HG03460 (cell line): ENCODE measurements at regions not wholly inside any gene's neighbourhood (a gene's known extent, or its start where the extent isn't known, plus 50 kb on each side); places are given as distances from the start of the nearest gene placed in this dataset.

ENCODE experiments used
- ATAC-seq: cut with Tn5 transposase; IDR thresholded peaks from one replicate; pipeline ENCODE4 v1.9.1; 2021; ENCODE audit not compliant: unreplicated experiment

DNA sequence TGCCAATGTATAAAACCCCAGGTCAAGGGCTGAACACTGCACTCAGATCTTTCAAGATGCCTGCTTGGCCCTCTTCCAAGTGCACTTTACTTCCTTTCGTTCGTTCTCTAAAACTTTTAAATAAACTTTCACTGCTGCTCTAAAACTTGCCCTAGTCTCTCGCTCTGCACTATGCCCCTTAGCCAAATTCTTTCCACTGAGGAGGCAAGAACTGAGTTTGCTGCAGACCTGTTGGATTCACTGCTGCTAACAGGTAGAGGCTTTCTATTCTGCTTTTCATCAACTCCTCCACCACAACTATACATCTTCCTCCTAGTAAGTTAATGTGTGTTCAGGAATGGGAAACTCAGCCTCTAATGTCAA is 467.9 kb downstream of the MBD2 start:
- ATAC-seq, result no peak

- ATAC-seq, result no peak
These were observed 468.4 kb downstream of the MBD2 start for GRCh38 chr18:53755914-53756609.

DNA sequence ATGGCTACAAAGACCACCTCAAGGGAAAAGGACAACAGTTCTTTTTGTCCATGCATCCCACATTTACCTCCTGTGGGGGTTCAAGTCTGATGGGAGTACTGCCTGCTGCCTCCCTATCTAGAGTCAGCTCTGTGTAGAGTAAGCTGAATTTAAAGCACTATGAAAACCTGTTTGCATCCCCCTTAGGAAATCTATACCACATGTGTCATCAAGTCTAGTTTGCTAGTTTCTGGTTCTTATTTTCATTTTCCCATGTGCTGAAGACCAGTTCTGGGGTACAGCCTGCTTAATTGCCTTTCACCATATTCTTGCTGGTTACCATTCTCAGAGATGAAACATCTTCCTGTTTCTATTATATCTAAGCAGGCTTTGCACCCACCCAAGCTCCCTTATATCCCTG is 470.3 kb downstream of the MBD2 start:
- ATAC-seq, result no peak

DNA sequence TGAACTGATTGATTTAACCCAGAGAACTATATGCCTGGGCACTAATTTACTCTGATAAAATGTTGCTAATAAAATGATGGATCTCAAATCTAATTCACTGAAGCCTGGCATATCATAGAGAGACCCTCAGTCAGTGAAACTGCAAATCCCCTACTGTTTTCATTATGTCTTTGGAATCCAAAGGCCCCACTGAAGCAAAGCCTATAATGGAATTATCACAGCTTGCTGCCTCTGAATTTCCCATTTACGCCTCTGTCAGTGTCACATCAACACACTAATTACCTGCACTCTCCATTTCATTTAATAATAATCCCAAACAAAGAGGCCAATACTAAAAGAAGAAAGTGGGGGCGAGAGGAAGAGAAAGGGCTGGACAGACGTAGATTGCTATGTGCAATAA is 470.9 kb downstream of the MBD2 start:
- ATAC-seq, result no peak

DNA sequence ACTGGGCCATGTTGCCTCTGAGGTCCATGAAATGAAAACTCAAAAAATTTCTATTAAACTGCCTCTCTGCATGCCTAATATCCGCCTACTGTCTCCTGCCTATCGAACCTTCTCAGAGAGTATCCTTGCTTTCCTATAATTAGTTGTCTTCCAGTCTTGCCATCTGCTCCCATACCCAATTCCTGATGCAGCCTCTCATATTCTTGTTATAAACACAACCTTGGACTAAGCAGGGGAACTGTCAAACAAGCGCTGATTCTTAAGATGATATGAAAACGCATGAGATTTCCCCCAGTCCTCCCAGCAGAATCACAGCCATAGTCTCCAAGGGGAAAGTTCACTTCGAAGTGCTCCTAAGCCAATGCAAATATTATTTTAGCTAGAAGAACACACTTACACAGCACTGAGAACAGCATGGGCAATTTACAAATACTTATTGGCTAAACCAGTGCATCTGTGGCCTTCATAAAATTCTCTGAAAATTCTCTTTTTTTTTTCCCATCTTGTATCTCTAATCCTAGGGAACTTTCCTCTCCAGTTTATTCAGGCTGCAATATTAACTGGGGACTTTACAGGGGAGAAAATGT is 471.6 kb downstream of the MBD2 start:
- ATAC-seq, result no peak

DNA sequence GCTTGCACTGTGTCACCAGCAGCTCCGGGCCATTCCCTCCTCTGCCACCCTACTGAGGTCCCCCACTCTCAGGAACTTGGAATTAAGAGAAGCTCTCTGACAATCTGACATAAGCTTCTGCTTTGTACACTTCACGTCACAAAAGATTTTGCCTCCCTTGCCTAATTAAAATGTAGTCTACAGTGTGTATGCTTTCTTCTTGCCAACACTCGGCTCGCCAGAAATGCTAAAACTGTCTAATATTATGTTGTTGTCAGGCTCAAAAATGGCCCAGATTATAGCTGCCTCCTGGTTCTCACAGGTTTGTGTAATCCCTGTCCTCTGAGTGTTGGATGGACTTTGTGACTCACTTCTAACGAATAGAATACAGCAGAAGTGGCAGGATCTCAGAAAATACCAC is 474.7 kb downstream of the MBD2 start:
- no peak for ATAC-seq

DNA sequence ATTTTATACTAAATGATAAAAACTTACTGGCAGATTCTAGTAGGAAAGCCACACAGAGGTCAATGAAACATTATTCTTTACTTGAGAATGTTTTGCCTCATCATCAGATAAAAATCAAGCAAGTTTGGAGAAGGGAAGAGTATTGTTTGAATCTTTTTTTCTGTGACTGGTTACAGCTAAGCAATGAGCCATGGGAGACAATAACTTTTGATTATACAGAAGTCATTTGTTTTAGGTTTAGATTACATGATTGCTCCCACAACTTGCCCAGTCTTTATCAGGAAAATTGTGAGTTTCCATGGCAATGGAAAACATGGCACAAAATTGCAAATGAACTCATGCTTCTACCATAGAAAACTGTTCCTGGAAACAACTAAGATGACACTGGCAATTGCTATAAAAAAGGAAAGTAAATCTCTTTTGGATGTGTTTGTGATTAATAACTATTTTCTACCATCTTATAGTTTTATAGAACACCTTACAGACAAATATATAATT is 476.8 kb downstream of the MBD2 start:
- no peak for ATAC-seq

GRCh38 chr18:53747210-53747609 is 477.3 kb downstream of the MBD2 start:
- ATAC-seq, result no peak

DNA sequence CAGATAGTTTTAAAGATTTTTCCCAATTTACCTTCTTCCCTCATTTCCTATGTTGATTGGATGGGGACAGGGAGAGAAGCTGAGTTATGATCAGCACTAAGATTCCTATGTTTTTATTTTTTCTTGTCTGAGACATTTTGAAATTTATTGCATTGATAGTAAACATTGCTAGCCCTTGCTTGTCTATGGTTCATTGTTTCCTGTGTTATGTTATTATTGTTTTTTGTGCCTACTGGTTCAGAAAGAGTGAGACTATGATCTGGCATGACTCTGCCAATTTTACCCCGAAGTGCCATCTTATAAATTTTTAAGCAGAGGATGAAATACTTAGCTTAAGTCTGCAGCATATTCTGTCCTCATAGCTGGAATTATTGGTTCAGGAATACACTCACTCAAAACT is 478.5 kb downstream of the MBD2 start:
- no peak for ATAC-seq

DNA sequence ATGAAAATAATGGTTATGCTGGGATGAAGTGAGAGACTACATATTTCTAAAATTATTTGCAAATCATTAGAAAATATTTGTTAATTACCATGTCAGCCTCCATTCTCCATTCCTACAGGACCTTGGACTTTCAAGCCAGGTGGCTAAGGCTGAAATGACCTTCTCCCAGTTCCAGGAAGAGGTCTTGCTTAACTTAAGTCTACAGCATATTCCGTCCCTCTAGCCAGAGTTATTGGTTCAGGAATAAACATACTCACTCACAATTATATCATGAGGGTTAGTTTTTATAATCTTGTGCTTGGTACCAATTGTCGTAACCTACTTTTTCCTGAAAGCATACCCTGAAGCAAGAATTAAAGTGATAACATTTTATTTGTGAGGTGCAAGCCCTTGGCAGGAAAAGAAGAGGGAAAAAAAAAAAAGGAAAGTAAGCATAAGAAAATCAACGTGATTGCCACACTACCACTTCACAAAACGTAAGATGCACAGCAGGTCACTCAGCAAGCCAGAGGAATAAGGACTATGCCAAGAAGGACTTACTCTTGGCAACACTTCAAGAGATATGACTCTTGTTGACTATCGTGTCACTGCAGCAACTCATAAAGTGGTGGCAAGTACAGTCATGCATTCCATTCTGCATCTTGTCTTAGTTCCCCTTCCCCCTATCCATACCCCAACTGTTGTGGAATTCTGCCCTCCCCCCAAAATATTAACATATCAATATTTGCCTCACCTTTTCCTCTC is 479.1 kb downstream of the MBD2 start:
- no peak for ATAC-seq

DNA sequence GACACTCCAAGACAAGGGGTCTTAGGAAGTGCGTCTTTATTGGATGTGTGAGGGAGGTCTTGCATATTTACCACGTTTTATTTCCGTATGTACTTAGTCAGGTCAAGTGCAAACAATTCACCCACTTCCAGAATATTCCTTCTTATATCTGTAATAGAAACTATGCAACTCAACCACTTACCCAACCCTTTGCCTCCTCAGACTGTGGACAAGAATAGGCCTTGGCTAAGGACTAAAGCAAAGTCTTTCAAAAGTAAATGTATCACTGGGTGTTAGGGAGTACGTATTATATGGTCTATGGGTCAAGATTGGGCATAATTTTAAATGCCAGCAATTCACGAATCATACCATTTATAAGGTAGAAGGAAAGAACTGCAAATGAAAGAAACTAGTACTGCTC is 484.8 kb downstream of the MBD2 start:
- no peak for ATAC-seq

- ATAC-seq, result no peak
These were observed 488.9 kb downstream of the MBD2 start for GRCh38 chr18:53735526-53735925.

- no peak for ATAC-seq
These were observed 509.1 kb downstream of the MBD2 start for GRCh38 chr18:53715243-53715853.

- ATAC-seq, result no peak
These were observed 514.4 kb downstream of the MBD2 start for GRCh38 chr18:53710080-53710479.

DNA sequence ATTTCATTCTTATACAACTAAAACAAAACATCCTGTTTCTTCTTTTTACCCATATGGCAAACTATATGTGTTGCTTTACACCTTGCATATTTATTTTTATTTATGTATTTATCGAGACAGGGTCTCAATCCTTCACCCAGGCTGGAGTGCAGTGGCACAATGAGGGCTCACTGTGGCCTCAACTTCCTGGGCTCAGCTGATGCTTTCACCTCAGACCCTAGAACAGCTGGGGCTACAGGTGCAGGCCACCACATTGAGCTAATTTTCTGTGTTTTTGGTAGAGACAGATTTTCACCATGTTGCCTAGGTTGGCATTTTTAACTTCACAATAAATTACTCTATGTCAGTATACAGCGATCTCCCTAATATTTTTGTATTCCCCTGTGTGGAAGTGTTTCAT is 522.0 kb downstream of the MBD2 start:
- no peak for ATAC-seq

- ATAC-seq, result no peak
These were observed 522.8 kb downstream of the MBD2 start for GRCh38 chr18:53701697-53702096.

DNA sequence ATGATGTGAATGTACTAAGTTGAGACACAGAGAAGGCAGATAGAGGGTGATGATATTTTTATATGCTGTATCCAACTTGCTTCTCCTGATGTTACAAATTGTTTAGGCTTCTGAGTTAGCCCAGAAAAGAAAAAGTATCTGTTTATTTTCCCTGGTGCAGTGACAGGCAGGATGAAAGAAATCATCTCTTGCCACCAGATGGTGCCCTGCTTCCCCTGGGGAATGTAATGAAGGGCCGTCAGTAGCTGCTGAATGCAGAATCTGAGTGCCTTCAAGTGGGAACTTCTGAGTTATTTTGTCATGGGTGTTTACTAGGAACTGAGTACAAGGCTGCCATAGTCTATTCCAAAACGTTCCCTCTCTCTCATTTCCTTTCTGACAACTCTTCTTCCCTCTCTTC is 525.6 kb downstream of the MBD2 start:
- ATAC-seq, result peak; percentile 54

- no peak for ATAC-seq
These were observed 534.6 kb downstream of the MBD2 start for GRCh38 chr18:53689886-53690285.

DNA sequence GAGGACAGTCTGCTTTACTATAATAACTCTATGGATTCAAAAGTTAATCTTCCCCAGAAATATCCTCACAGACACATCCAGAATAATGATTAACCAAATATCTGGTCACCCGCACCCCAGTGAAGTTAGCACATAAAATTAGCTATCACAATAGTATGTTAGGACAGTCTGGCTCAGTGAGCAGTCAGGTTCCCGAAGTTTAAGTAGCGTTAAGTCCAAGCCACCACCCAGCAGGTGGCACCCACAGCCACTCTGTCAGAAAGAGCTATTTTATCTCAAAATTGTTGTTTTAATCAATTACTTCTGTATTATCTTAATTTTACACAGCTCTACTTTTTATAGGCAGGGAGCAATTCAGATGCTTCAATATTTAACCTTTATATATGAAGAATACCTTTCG is 537.5 kb downstream of the MBD2 start:
- ATAC-seq, result no peak

GRCh38 chr18:53682796-53683195 is 541.7 kb downstream of the MBD2 start:
- no peak for ATAC-seq

GRCh38 chr18:53677480-53677879 is 547.0 kb downstream of the MBD2 start:
- ATAC-seq, result no peak

- ATAC-seq, result no peak
These were observed 558.8 kb downstream of the MBD2 start for GRCh38 chr18:53665701-53666100.
